HEK293 (cell line): ENCODE measurements at regions not wholly inside any gene's neighbourhood (a gene's known extent, or its start where the extent isn't known, plus 50 kb on each side); places are given as distances from the start of the nearest gene placed in this dataset.

Source experiments
- CTCF ChIA-PET: fragments of 350-600 bp; formaldehyde crosslinking; extraction: SDS; loops from one replicate; lab custom pipeline; 2021; ENCODE audit warnings: antibody characterized with exemption; lab: Yijun Ruan, JAX
- POLR2A ChIA-PET: fragments of 300-600 bp; formaldehyde crosslinking; extraction: SDS; loops from one replicate; lab custom pipeline; 2020; ENCODE audit warnings: antibody characterized with exemption, inconsistent platforms; lab: Yijun Ruan, JAX
- H3K27ac ChIP-seq: fragments of 200-500 bp; sonication (Bioruptor generic); 2 replicates; pipeline ENCODE4 v1.5.1; 2014; ENCODE audit warnings: low read depth, low read length, control low read depth, inconsistent platforms; ENCODE audit errors: extremely low read depth
- H3K36me3 ChIP-seq, 2 experiments: fragments of 200-500 bp in 1 of 2; sonication (Bioruptor generic) in 1 of 2; 1 replicate in 1 of 2; 2 replicates in 1 of 2; pipeline ENCODE4 v1.5.1; 2014 to 2017; ENCODE audit warnings: inconsistent platforms in 2 of 2, low read length in 2 of 2; ENCODE audit not compliant: control insufficient read depth in 2 of 2, insufficient read depth in 1 of 2
- H3K4me1 ChIP-seq: fragments of 200-500 bp; sonication (Bioruptor generic); 2 replicates; pipeline ENCODE4 v1.5.1; 2014; ENCODE audit warnings: mild to moderate bottlenecking, low read length, inconsistent platforms; ENCODE audit not compliant: control insufficient read depth, insufficient read depth
- H3K4me3 ChIP-seq: 2 replicates; pipeline ENCODE4 v1.5.1; 2011; ENCODE audit warnings: low read depth, mild to moderate bottlenecking, control low read depth, low read length, moderate library complexity
- H3K9me3 ChIP-seq: fragments of 200-500 bp; sonication (Bioruptor generic); 2 replicates; pipeline ENCODE4 v1.5.1; 2014; ENCODE audit warnings: low read depth, low read length, inconsistent platforms; ENCODE audit not compliant: control insufficient read depth, insufficient read depth
- IKZF3 ChIP-seq: fragments of 450-650 bp; IDR thresholded peaks from 2 replicates; pipeline ENCODE4 v1.5.0; 2018; ENCODE audit warnings: missing biosample characterization, mild to moderate bottlenecking, missing genetic modification characterization, moderate library complexity
- KLF10 ChIP-seq: fragments of 450-650 bp; IDR thresholded peaks from 2 replicates; pipeline ENCODE4 v1.5.1; 2018; ENCODE audit warnings: missing biosample characterization, mild to moderate bottlenecking, missing genetic modification characterization
- PATZ1 ChIP-seq: fragments of 450-650 bp; formaldehyde crosslinking; IDR thresholded peaks from 2 replicates; pipeline ENCODE4 v1.5.1; 2016; ENCODE audit warnings: missing biosample characterization, missing genetic modification characterization
- SCRT1 ChIP-seq: fragments of 450-650 bp; formaldehyde crosslinking; IDR thresholded peaks from 2 replicates; pipeline ENCODE4 v1.5.1; 2016; ENCODE audit warnings: missing biosample characterization, missing genetic modification characterization, borderline replicate concordance
- SP2 ChIP-seq: fragments of 450-650 bp; formaldehyde crosslinking; IDR thresholded peaks from 2 replicates; pipeline ENCODE4 v1.5.1; 2016; ENCODE audit warnings: missing biosample characterization, missing genetic modification characterization
- ZBTB10 ChIP-seq: fragments of 450-650 bp; formaldehyde crosslinking; IDR thresholded peaks from 2 replicates; pipeline ENCODE4 v1.5.1; 2016; ENCODE audit warnings: missing biosample characterization, missing genetic modification characterization
- ZBTB26 ChIP-seq: fragments of 450-650 bp; formaldehyde crosslinking; optimal IDR thresholded peaks from 2 replicates; pipeline ENCODE3; 2016; ENCODE audit warnings: missing biosample characterization, mild to moderate bottlenecking, missing genetic modification characterization
- ZBTB49 ChIP-seq: fragments of 450-650 bp; formaldehyde crosslinking; IDR thresholded peaks from 2 replicates; pipeline ENCODE4 v1.5.1; 2016; ENCODE audit warnings: missing biosample characterization, missing genetic modification characterization, low read depth
- ZBTB6 ChIP-seq: fragments of 450-650 bp; formaldehyde crosslinking; IDR thresholded peaks from 2 replicates; pipeline ENCODE4 v1.5.1; 2017; ENCODE audit warnings: missing biosample characterization, missing genetic modification characterization
- ZFP37 ChIP-seq: fragments of 450-650 bp; formaldehyde crosslinking; IDR thresholded peaks from 2 replicates; pipeline ENCODE4 v1.5.1; 2016; ENCODE audit warnings: missing biosample characterization, missing genetic modification characterization
- ZNF121 ChIP-seq: fragments of 450-650 bp; formaldehyde crosslinking; IDR thresholded peaks from 2 replicates; pipeline ENCODE4 v1.5.1; 2016; ENCODE audit warnings: missing biosample characterization, missing genetic modification characterization
- ZNF18 ChIP-seq: fragments of 450-650 bp; formaldehyde crosslinking; IDR thresholded peaks from 2 replicates; pipeline ENCODE4 v1.5.1; 2016; ENCODE audit warnings: missing biosample characterization, missing genetic modification characterization
- ZNF184 ChIP-seq: fragments of 450-650 bp; IDR thresholded peaks from 2 replicates; pipeline ENCODE4 v1.5.1; 2018; ENCODE audit warnings: missing biosample characterization, mild to moderate bottlenecking, missing genetic modification characterization
- ZNF274 ChIP-seq, 2 experiments: fragments of 200-500 bp in 1 of 2; fragments of 450-650 bp in 1 of 2; sonication (Bioruptor generic) in 1 of 2; formaldehyde crosslinking in 1 of 2; IDR thresholded peaks; 2 replicates each; pipeline versions ENCODE4 v1.5.1 to v1.6.1; 2014 to 2016; ENCODE audit warnings: borderline replicate concordance in 1 of 2, inconsistent platforms in 1 of 2, low read length in 1 of 2, missing biosample characterization in 1 of 2, missing genetic modification characterization in 1 of 2
- ZNF302 ChIP-seq: fragments of 450-650 bp; formaldehyde crosslinking; IDR thresholded peaks from 2 replicates; pipeline ENCODE4 v1.5.1; 2016; ENCODE audit warnings: missing biosample characterization, missing genetic modification characterization, low read depth
- ZNF37A ChIP-seq: fragments of 450-650 bp; IDR thresholded peaks from 2 replicates; pipeline ENCODE4 v1.5.1; 2018; ENCODE audit warnings: missing biosample characterization, missing genetic modification characterization
- ZNF473 ChIP-seq: fragments of 450-650 bp; formaldehyde crosslinking; IDR thresholded peaks from 2 replicates; pipeline ENCODE4 v1.5.1; 2017; ENCODE audit warnings: missing biosample characterization, missing genetic modification characterization
- ZNF626 ChIP-seq: fragments of 450-650 bp; sonication (Bioruptor Pico); formaldehyde crosslinking; IDR thresholded peaks from 2 replicates; pipeline ENCODE4 v1.5.1; 2018; ENCODE audit warnings: missing biosample characterization, missing genetic modification characterization, inconsistent platforms
- ZNF776 ChIP-seq: fragments of 450-650 bp; formaldehyde crosslinking; IDR thresholded peaks from 2 replicates; pipeline ENCODE4 v1.5.0; 2017; ENCODE audit warnings: missing biosample characterization, missing genetic modification characterization, borderline replicate concordance
- ZSCAN16 ChIP-seq: fragments of 450-650 bp; formaldehyde crosslinking; IDR thresholded peaks from 2 replicates; pipeline ENCODE4 v1.5.1; 2016; ENCODE audit warnings: missing biosample characterization, missing genetic modification characterization

- no peak overlapping the region for H3K27ac ChIP-seq
- no peaks in the 10 kb centered on the region for H3K9me3 ChIP-seq
- TF ChIP-seq SP2 (tag by site-specific recombination) (no peak), ZBTB6 (tag by site-specific recombination) (no peak), ZFP37 (tag by site-specific recombination) (no peak), ZNF776 (no peak), ZNF302 (tag by site-specific recombination) (no peak), KLF10 (tag by site-specific recombination) (no peak)
- POLR2A ChIA-PET: no interaction called here
- no peaks in the 10 kb centered on the region for H3K4me1 ChIP-seq
- CTCF ChIA-PET: interaction anchor here (0.6 to 1.6 kb wide), 4 partner anchors 40 to 453 kb away, joined by 3 to 5 read pairs (median 3); no protein-coding TSS in a partner anchor
- no peak overlapping the region for H3K4me3 ChIP-seq
- H3K36me3 ChIP-seq: no peaks in the 10 kb centered on the region
Observed at GRCh38 chr5:54703565-54704255, 186.2 kb downstream of the SNX18 start.

GRCh38 chr5:54703133-54703532, 185.6 kb downstream of the SNX18 start:
- H3K27ac ChIP-seq: no peak overlapping the region
- ChIA-PET POLR2A (no interaction called here), CTCF (interaction anchor here (0.6 to 1.6 kb wide), 4 partner anchors 40 to 452 kb away, joined by 3 to 5 read pairs (median 3); no protein-coding TSS in a partner anchor)
- no peak overlapping the region for H3K4me3 ChIP-seq
- H3K4me1 ChIP-seq: no peaks in the 10 kb centered on the region
- H3K36me3 ChIP-seq: no peaks in the 10 kb centered on the region
- H3K9me3 ChIP-seq: no peaks in the 10 kb centered on the region
- no peak for TF ChIP-seq ZBTB10 (tag by site-specific recombination)
- TF ChIP-seq ZNF626 (tag by site-specific recombination): no peak
- TF ChIP-seq ZNF37A (tag by site-specific recombination): no peak
- no peak for TF ChIP-seq ZNF184
- no peak for TF ChIP-seq ZNF121 (tag by site-specific recombination)
- no peak for TF ChIP-seq PATZ1 (tag by site-specific recombination)
- TF ChIP-seq SCRT1 (tag by site-specific recombination): no peak
- TF ChIP-seq ZBTB26 (tag by site-specific recombination): no peak
- no peak for TF ChIP-seq ZNF473 (tag by site-specific recombination)
- TF ChIP-seq ZNF18 (tag by site-specific recombination): no peak
- TF ChIP-seq IKZF3 (tag by site-specific recombination): no peak
- TF ChIP-seq ZBTB49 (tag by site-specific recombination): no peak
- no peak for TF ChIP-seq ZNF274 (IDR thresholded peaks at IDR 0.05; ENCODE audit: low read length)
- TF ChIP-seq ZNF274 (tag by site-specific recombination; IDR thresholded peaks at IDR 0.05; ENCODE audit: borderline replicate concordance): no peak
- no peak for TF ChIP-seq ZSCAN16 (tag by site-specific recombination)
